Urothelium cell line (cell line): ENCODE measurements at regions not wholly inside any gene's neighbourhood (a gene's known extent, or its start where the extent isn't known, plus 50 kb on each side); places are given as distances from the start of the nearest gene placed in this dataset.

Source experiments
- DNase-seq: peaks from one replicate; pipeline ENCODE4 v3.0.0; 2011; ENCODE audit warnings: low spot score, mixed read lengths
- FAIRE-seq: peaks from 2 replicates; lab custom pipeline; 2011; peaks lifted over from hg19 to GRCh38; lab: Jason Lieb, UNC

DNA sequence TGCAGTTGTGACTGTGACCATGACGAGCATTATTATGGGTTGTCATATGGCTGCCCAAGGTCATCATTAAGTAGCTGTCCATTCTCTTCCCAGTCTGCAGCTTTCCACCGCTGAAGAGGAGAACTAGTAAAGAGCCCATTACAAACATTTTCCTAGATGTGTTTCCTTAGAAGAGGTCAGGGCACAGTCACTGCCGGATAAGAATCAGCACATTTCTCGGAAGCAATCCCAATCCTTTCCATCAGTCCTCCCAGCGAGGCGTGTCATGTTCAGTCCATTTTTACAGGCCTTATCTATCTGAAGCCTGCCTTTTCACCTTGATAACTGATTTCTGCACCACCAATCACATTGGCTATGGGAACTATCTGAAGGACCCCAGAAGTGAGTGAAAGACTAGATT, 319.9 kb upstream of the SLC14A2 start:
- no peak for DNase-seq
- no peak for FAIRE-seq

DNA sequence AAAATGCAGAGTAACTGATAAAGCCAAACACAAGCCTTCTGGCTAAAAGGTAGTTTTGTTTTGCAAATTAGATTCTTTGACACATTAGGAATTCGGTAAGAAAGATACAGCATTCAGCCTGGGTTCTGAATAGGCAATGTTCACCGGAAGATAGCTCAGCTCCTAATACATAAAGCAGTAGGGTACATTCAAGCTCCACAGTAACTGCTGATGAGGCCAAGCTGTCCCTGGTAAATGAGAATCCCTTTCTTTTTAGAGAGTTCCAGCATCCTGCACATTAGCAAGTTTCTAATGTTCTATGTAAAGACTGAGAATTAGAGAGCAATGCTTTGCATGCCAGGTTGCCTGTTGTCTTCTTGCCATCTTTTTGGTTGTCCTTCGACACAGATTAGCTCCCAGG, 316.3 kb upstream of the SLC14A2 start:
- DNase-seq: no peak
- FAIRE-seq: no peak

DNA sequence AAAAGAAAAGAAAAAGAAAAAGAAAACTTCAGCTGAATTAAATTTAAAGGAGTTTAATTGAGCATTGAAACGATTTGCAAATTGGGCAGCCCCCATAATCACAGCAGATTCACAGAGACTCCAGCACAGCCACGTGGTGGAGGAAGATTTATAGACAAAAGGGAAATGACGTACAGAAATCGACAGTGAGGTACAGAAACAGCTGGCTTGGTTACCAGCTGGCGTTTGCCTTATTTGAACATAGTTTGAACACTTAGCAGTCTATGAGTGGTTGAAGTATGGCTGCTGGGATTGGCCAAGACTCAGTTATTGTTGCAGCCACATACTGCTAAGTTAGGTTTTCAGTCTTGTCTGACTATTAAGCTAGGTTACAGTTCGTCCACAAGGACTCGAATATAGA, 312.2 kb upstream of the SLC14A2 start:
- no peak for FAIRE-seq
- no peak for DNase-seq

DNA sequence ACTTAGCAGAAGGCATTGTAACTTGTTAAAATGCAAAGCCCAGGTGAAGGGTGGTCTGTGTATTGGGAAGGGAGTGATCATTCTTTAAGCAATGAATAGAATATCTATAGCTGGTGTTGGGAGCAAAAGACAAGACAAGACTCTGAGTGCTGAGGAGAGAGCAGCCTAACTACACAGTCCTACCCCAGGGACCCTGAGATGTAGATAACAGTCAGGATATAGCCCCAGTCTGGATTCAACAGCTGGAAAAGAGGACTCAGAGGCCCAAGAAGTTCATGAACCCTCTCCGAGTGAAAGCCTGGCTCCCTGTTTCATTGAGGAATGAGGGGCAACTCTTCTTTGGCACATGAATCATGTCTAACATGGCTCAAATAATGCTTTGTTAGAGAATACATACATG, 310.7 kb upstream of the SLC14A2 start:
- FAIRE-seq (no peak), DNase-seq (no peak)

DNA sequence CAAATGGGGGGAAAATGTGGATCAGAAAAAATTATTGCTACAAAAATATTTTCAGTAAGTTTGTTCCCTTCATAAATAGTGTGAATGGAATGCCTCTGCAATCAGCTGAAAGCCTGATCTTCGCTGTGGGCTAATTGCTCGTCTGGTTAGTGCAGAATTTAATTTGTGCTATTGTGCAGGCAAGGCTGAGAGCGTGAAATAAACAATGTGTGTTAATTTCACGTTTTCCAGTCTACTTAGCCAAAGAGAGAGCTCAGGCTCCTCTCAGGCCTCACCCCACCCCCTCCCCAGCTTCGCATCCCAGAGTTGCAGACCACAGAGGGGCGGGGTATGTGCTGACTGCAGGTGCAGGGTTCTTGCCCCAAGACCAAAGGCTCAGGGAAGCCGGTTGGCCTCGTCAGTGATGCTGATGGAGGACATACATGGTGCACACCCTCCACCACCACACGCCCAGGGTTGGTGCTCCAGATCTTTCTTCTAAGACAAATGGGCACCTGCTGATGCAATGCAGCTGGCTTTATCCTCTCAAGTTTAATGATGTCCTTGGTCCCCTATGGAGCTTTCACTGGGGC, 302.6 kb upstream of the SLC14A2 start:
- DNase-seq: no peak
- no peak for FAIRE-seq

DNA sequence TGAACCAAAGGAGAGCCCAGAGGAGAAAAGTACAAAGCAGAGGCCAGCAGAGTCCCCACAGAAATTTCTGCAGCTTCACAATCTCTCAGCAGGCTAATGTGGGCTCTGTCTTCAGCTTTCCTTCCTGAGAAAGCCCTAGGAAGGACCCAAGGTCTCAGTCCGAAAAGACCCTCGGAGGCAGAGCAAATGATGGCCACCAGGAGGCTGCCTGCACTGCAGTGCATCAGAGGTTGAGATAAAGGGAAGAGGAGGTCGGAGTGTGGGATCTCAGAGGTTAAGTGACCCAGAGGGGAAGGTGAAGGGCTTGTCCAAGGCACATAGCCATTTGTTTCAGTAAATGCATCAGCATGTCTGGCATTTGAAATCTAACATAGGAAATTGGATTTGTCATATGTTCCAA, 299.1 kb upstream of the SLC14A2 start:
- FAIRE-seq (no peak), DNase-seq (no peak)

DNA sequence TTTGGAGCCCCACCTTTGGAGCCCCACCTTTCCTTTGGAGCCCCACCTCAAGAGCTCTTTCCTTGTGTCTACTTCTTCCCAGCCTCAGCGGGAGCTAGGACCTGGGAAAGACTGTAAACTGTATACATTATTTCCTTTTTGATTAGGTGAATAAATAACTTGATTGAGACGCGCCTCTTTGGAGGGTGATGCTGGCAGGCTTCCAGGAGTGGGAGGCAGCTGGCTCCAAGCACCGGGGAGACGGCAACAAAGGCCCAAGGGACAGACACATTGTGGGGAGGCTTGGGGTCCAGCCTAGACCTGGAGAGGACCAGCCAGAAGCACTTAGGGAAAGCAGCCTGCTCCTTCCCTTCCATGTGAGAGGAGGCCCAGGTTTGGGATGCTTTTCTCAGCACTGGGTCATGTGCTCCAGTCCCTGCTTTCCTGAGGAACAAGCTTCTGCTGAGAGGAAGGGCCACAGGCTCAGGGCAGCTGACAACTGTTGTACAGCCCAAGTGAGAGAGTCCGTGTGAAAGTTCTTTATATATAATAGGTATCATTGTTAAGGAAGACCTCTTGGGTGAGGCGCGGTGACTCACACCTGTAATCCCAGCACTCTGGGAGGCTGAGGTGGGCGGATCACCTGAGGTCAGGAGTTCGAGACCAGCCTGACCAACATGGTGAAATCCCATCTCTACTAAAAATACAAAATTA, 297.2 kb upstream of the SLC14A2 start:
- DNase-seq: no peak
- FAIRE-seq: no peak

DNA sequence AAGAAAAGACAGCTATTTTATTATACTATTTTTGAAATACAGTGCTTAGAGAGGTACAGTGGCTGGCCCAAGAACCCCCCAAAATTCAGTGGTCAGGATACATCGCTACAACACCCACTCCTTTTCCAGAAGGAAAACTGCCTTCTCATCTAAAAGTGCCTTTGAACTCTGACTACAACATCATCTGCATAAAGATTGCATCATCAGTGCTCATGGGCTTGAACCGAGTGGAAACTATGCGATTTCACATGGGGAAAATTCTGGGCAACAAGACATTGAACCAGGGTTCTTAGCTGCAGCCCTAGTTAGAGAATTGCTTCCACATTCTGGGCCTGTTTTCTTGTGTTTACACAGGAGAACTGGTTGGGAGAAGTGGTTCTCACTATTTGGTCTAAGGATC, 294.6 kb upstream of the SLC14A2 start:
- DNase-seq (no peak), FAIRE-seq (no peak)

DNA sequence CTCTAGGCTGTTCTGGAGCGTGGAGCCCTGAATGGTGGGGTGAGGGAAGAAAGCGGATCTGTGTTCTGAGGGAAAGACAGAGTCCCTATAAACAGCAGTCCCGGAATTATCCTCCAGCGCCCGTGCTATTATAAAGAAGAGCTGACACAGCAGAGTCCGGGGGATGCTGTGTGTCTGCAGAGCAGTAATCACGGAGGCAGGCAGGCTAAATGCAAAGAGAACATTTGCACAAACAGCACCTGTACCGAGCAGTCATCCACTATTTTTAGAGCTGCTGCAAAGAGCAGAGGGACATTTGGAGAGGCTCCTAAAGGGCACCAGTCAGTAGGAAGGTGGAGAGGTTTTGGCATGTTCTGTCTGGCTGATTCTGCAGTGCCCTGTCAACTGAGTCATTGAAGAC, 293.8 kb upstream of the SLC14A2 start:
- DNase-seq: no peak
- no peak for FAIRE-seq

DNA sequence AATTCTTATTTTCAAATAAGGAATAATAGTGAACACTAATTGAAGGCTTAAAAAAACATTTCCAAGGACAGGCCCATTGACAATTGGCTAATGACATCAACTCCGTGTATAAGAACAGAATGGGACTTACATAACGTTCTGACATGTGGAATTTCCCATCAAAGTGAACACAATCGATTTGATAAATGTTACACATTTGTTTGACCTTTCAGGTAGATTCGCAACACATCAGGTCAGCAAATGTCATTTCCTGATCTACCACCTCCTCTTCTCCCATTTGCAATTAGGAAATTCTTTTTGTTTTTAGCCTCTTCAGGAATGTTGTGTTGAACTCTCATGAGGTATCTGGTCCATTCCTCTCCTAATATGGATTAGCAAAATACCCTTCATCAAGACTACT, 292.9 kb upstream of the SLC14A2 start:
- FAIRE-seq: no peak
- DNase-seq: no peak

DNA sequence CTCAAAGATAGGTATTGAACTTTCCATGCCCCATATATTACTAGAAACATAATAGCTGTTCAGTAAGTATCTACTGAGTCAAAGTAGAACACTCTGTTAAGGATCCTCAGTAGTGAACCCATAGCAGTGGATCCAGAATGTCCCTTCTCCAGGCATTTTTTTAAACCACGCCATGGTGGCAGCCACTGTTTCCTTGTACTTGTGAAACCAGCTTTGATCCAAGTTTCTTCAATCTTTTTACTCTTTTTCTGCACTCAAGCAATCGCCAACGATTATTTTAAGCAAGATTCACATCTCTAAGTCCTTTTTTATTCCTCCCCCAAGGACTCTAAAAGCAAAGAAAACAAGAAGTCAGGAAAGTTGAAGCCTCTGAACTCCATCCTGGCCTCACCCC, 291.2 kb upstream of the SLC14A2 start:
- DNase-seq (no peak), FAIRE-seq (no peak)

DNA sequence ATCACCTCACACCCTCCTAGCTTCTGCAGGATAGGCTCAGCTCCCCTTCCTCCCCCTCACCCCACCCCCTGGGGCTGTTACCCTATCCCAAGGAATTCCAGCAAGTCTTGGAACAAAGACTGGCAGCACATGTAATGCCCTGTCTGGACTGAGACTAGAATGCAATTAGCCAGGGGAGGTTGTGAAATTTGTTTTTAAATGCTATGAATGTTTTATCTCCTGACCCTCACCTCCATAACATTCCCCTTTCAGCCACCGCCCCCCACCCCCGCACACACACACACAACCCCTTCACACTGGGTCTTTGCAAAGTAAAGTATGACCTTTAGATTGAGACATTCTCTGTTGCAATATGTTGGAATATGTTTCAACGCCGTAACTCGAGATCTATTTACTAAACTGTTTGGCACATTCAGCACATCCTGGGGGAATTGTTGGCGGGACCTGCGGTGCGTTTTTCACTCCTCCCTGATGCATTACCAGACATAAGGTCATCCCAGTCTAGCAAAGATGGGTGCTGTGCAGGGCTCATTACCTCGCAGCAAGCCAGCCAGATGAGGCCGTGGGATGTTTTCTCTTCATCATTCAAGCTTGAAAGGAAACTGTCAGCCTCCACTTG, 290.7 kb upstream of the SLC14A2 start:
- DNase-seq (peak; percentile 7), FAIRE-seq (no peak)

DNA sequence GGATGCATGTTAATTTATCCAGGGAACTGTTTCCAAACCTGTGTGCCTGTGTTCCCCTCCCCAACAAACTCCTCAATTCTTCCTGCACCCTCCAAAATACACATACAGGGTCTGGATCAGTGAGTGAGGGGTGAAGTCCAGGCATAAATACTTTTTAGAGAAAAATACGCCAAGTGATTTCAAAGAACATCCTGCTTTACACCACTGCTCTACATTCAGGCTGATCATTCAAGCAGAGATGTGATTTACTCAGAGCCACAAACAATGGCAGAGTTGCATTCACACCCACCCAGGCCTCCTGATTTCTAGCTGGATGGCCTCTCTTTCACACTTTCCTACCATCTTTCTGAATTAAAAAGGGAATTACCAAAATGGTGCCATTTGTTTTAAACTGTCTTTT, 289.5 kb upstream of the SLC14A2 start:
- no peak for FAIRE-seq
- DNase-seq: no peak

DNA sequence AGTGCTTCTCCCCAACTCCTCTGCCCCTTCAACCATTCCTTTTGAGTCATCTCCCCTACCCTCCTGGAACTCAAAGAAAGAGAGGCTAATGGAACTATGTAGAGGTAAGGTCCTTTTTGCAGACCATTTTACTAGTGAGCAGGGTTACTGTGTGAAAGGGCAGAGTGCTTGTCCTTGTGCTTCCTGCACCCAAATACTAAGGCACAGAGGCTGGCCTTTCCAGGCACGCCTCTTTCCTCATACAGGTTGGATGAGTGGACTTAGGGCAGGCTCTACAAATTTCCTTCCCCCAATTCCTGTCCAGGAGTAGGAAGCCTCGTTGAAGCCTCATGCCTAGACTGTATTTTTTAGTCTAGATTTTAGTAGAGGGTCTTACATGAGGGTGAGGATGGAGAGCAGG, 288.8 kb upstream of the SLC14A2 start:
- DNase-seq (no peak), FAIRE-seq (no peak)

DNA sequence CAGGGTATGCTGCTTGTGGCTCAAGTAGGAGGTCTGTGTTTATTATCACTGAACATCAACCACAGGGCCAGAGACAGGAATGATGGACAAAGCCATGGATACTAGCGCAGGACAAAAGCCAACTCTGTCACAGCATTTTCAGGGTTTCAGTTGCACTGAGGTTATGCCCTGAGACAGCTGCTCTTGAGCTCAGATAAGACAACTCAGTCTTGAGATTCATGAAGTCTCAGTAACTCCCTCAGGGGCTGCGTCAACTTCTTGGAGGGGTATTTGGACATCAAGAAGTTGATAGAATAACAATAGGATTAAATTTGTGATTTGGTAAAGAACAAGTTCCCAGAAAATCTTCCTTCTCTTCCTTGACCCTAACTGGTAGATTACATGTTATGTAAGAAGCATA, 287.0 kb upstream of the SLC14A2 start:
- no peak for DNase-seq

DNA sequence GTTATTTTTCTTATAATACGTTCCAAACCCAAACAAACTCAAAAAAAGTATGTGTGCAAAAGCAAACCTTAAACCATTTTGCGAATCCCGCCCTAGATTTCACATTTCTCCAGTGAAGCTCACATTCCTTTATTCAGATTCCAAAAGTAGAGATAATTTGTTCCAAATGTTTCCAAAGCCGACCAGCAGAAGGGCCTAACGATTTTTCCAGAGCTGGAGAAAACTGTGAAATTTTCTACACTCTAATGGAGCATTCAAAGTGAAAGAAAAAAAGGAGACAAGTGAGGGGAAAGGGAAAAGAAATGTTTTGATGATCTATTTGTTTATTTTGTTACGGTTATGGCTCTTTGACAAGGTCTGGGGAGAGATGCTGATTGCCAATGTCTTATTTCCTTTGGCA, 286.5 kb upstream of the SLC14A2 start:
- DNase-seq: no peak
- FAIRE-seq: no peak

More for the DNA sequence above, 287.0 kb upstream of the SLC14A2 start:
- FAIRE-seq: no peak

DNA sequence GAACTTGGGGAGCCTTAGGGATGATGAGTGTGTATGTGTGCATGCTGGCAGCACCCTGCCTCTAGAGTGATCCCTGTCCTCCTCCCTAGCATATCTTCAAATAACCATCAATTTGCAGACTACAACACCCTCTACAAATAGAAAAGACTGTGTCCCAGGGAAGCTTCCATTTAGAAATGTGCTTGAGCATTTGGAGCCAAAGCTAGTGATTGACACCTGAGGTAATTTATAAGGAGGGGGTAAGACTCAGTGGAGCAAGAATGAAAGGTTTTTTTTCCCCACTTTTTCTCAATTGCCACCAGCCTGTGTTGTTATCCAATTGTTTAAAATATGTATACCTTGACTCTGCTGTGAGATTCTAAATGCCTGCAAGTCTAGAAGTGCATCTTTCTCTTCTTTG, 286.0 kb upstream of the SLC14A2 start:
- no peak for DNase-seq
- no peak for FAIRE-seq

DNA sequence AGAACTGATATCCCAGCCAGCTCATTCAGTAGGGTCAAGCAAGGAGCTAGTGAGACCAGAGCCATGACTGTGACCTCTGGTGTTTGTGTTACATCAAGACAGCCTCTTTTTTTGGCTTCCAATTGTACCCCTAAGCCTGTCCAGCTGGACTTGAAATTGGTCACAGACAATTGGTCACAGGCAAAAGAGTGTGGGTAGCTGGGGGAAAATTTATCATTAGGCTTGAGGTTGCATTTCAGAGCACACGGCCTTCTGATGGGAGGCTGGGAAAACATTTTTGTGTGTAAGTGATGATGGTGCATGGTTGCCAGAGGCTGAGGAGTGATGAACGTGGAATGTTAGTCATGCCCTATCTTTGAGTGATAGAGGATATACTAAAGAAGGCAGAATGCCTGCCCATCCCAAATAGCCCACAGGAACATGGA, 285.1 kb upstream of the SLC14A2 start:
- DNase-seq (no peak), FAIRE-seq (no peak)

DNA sequence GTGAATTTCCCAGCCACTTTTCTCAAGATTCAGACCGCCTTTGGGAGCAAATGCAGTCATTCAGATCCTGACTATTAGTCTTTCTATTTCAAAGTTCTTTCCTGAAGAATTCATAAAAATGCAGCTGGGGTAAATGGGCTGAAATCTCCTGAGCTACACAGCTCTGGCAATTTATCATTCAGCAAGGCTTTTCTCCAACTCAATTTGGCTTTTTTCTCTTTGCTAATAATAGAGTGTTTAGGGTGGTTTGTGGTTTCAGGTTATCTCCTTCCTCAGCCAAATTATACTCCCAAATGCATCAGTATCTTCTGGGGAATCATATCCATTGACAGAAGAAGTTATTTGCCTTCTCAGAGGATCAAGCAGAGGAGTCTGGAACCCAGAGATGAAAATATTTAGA, 282.4 kb upstream of the SLC14A2 start:
- FAIRE-seq (no peak), DNase-seq (no peak)

DNA sequence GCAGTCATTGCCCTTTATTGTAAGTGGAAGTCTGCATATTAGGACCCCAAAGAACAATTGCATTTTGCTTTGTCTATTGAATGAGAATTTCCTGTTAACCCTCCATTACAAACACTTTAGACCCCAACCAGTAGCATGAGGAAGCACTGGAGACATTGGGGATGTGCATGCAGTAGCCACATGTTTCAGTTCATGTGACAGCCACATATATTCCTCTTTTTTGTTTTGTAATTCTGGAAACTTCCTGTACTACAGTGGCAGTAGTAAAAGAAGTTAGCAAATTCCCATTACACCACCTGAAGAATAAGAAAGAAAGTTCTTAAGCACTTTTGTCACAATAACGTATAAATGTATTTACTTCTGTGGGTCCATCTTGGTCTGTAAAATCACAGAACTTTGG, 281.1 kb upstream of the SLC14A2 start:
- no peak for DNase-seq
- FAIRE-seq: no peak

DNA sequence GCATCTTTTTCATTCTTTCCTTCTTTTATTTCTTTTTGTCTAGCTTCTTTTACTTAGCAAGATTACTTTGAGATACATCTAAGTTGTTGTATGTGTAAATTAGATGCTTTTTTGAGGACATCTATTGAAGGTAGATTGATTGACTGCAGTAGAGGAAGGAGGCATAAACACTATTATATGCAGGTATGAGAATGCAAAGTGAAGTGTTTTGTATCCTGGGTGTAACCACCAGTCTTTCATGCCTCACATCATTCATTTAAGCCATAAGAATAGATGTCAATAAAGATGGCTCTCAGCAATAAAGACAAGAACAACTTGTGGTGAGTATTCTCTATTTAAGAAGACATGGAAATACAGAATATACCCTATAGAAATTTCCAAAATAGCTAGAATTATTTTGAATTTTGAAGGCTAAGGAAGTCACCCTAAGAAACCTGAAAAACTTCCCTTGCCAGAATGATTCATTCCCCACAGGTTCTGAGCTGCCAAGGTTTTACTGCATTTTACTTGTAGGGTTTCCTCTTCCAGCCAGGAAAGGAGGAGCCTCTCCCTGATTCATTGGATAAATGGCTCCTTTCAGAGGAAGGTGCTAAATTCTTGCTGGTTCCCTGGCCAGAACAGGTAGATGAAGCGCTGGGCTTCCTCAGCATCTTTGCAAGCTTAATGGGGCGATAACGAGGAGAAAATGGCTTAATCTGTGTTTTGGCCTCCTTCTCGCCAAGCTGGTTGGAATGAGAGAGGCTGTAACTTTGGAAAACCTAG, 279.8 kb upstream of the SLC14A2 start:
- DNase-seq: no peak

DNA sequence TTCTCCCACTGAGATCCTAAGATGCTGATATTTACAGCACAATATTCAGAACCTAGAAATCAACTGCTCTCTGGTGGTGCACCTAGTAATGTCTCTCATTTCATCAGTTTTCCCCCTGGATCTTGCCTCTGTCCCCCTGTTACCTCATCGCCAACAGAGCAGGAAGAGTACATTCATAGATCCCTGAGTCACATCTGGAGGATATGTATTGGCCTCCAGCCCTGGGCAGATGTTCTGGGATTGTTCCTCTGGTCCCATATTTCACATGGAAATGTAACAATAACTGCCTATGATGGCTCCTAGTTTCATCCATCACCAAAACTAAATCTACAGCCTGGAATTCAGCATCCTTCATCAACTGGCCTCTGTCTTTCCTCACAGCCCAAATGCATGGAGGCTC, 278.8 kb upstream of the SLC14A2 start:
- no peak for DNase-seq
- FAIRE-seq: no peak

More for the DNA sequence above, 279.8 kb upstream of the SLC14A2 start:
- no peak for FAIRE-seq
